CD14-positive monocyte (primary cell): ENCODE measurements at regions not wholly inside any gene's neighbourhood (a gene's known extent, or its start where the extent isn't known, plus 50 kb on each side); places are given as distances from the start of the nearest gene placed in this dataset.
"Not testable (repeated sequence)": the region's sequence is repeated elsewhere in the genome, so short reads cannot be mapped to it uniquely, and the experiment has no call there.

Source experiments
- DNase-seq, 3 donors: peaks; one replicate each; pipeline ENCODE4 v3.0.0-alpha.2; 2011 to 2022
- H2AFZ ChIP-seq: 2 replicates; pipeline ENCODE4 v1.6.0; 2012; ENCODE audit warnings: mild to moderate bottlenecking, low read depth, low read length, inconsistent platforms; ENCODE audit not compliant: insufficient read depth, poor library complexity, severe bottlenecking
- H3K27ac ChIP-seq, 2 donors: 1 replicate in 1 of 2; 2 replicates in 1 of 2; pipeline ENCODE4 v1.5.1; 2012 to 2013; ENCODE audit warnings: low read length in 2 of 2, control low read depth in 1 of 2, inconsistent platforms in 1 of 2, low read depth in 1 of 2, mild to moderate bottlenecking in 1 of 2
- H3K27me3 ChIP-seq, 2 donors: one replicate each; pipeline versions ENCODE4 v1.6.0 to v1.6.1; 2011 to 2013; ENCODE audit warnings: low read length in 2 of 2; ENCODE audit not compliant: control insufficient read depth in 2 of 2, insufficient read depth in 2 of 2
- H3K36me3 ChIP-seq, 2 donors: replicated peaks in 1 of 2; 1 replicate in 1 of 2; 2 replicates in 1 of 2; pipeline versions ENCODE4 v1.5.1 to v1.6.1; 2012 to 2013; ENCODE audit warnings: low read length in 2 of 2, control low read depth in 1 of 2, inconsistent platforms in 1 of 2, mild to moderate bottlenecking in 1 of 2; ENCODE audit not compliant: insufficient read depth in 2 of 2, control insufficient read depth in 1 of 2
- H3K4me1 ChIP-seq, 2 donors: 1 replicate in 1 of 2; 2 replicates in 1 of 2; pipeline versions ENCODE4 v1.5.1 to v1.6.1; 2012 to 2013; ENCODE audit warnings: low read length in 2 of 2, control low read depth in 1 of 2, inconsistent platforms in 1 of 2, mild to moderate bottlenecking in 1 of 2, moderate library complexity in 1 of 2; ENCODE audit not compliant: insufficient read depth in 2 of 2, control insufficient read depth in 1 of 2
- H3K4me2 ChIP-seq: replicated peaks from 2 replicates; pipeline ENCODE3; 2012; ENCODE audit warnings: low read length, moderate library complexity, mild to moderate bottlenecking; ENCODE audit not compliant: poor library complexity, severe bottlenecking; ENCODE audit errors: extremely low read depth
- H3K4me3 ChIP-seq, 3 experiments: fragments of 200-600 bp in 1 of 3; sonication (generic) in 1 of 3; replicated peaks in 1 of 3; 1 replicate in 2 of 3; 2 replicates in 1 of 3; pipeline ENCODE4 v1.5.1; 2011 to 2013; ENCODE audit warnings: low read length in 3 of 3, mild to moderate bottlenecking in 3 of 3, control low read depth in 2 of 3, low read depth in 2 of 3, inconsistent platforms in 1 of 3, moderate library complexity in 1 of 3
- H3K79me2 ChIP-seq: 2 replicates; pipeline ENCODE4 v1.6.0; 2012; ENCODE audit warnings: mild to moderate bottlenecking, control low read depth, inconsistent platforms, low read length, moderate library complexity; ENCODE audit not compliant: insufficient read depth
- H3K9ac ChIP-seq: 2 replicates; pipeline ENCODE4 v1.6.0; 2017; ENCODE audit warnings: low read length, mild to moderate bottlenecking; ENCODE audit not compliant: insufficient read depth, poor library complexity, severe bottlenecking
- H3K9me3 ChIP-seq, 2 donors: replicated peaks in 1 of 2; 1 replicate in 1 of 2; 2 replicates in 1 of 2; pipeline versions ENCODE4 v1.5.1 to v1.6.1; 2012 to 2013; ENCODE audit warnings: low read length in 2 of 2, control low read depth in 1 of 2; ENCODE audit not compliant: control insufficient read depth in 1 of 2, insufficient read depth in 1 of 2
- H4K20me1 ChIP-seq: 2 replicates; pipeline ENCODE4 v1.6.0; 2012; ENCODE audit warnings: mild to moderate bottlenecking, low read length, control low read depth, moderate library complexity; ENCODE audit not compliant: insufficient read depth
- H3K27ac Mint-ChIP-seq, 7 donors: one replicate each; pipeline ENCODE4 v1.8.0; 2020; ENCODE audit warnings: mild to moderate bottlenecking in 7 of 7, mixed read lengths in 7 of 7, moderate library complexity in 6 of 7, inconsistent platforms in 2 of 7
- H3K27me3 Mint-ChIP-seq, 3 donors: one replicate each; pipeline ENCODE4 v1.8.0; 2021 to 2022; ENCODE audit warnings: low read depth in 3 of 3, mild to moderate bottlenecking in 3 of 3, mixed read lengths in 3 of 3, moderate library complexity in 3 of 3, inconsistent platforms in 1 of 3
- H3K36me3 Mint-ChIP-seq, 2 donors: one replicate each; pipeline ENCODE4 v1.8.0; 2020; ENCODE audit warnings: mixed read lengths in 2 of 2, inconsistent platforms in 1 of 2, mild to moderate bottlenecking in 1 of 2
- H3K4me1 Mint-ChIP-seq: one replicate; pipeline ENCODE4 v1.8.0; 2020; ENCODE audit warnings: mild to moderate bottlenecking, mixed read lengths
- H3K4me3 Mint-ChIP-seq, 2 donors: one replicate each; pipeline ENCODE4 v1.8.0; 2020; ENCODE audit warnings: mild to moderate bottlenecking in 2 of 2, mixed read lengths in 2 of 2, moderate library complexity in 1 of 2
- H3K9me3 Mint-ChIP-seq, 7 donors: one replicate each; pipeline ENCODE4 v1.8.0; 2020 to 2022; ENCODE audit warnings: mixed read lengths in 7 of 7, mild to moderate bottlenecking in 6 of 7, moderate library complexity in 6 of 7, inconsistent platforms in 2 of 7
- CTCF ChIP-seq: fragments of 200-600 bp; IDR thresholded peaks from one replicate; pipeline ENCODE4 v1.8.0; 2022; ENCODE audit warnings: antibody characterized with exemption, mild to moderate bottlenecking
- WGBS: methylation state at CpG from one replicate; pipeline ENCODE4 v1.1.5; 2013; ENCODE audit warnings: missing lambda C conversion rate; ENCODE audit not compliant: insufficient coverage; 5-methylcytosine and 5-hydroxymethylcytosine counted together
- intact Hi-C, 2 donors: fragments of 100-400 bp; cut with micrococcal nuclease; formaldehyde crosslinking; loops; one replicate each; pipeline versions ENCODE4 v1.15.0 to v1.15.1; 2023

- Mint-ChIP-seq H3K4me3 (no peak overlapping the region), H3K9me3 (peaks cover 0 to 7% (median 2%) of the 10 kb centered on the region in 7 donors), H3K36me3 (no peaks in the 10 kb centered on the region), H3K27me3 (no peaks in the 10 kb centered on the region), H3K4me1 (no peaks in the 10 kb centered on the region), H3K27ac (no peak overlapping the region)
- DNase-seq, result no peak
- no peak overlapping the region for H3K4me3 ChIP-seq
- H3K36me3 ChIP-seq, result no peaks in the 10 kb centered on the region
- no peak for TF ChIP-seq CTCF
- H3K9ac ChIP-seq, result no peak overlapping the region
- H3K27me3 ChIP-seq, result no peaks in the 10 kb centered on the region
- no peaks in the 10 kb centered on the region for H4K20me1 ChIP-seq
- H2AFZ ChIP-seq, result no peak overlapping the region
- H3K79me2 ChIP-seq, result no peaks in the 10 kb centered on the region
- no peak overlapping the region for H3K4me2 ChIP-seq
- intact Hi-C loops, result no loop called here
- WGBS, result no CpG with 5 or more reads among the region's 1 CpG
- no peak overlapping the region for H3K27ac ChIP-seq
- H3K9me3 ChIP-seq, result no peaks in the 10 kb centered on the region
- no peaks in the 10 kb centered on the region for H3K4me1 ChIP-seq
Observed at GRCh38 chr5:44532981-44533380, 143.8 kb upstream of the FGF10 start.

GRCh38 chr5:44531756-44532155, 142.5 kb upstream of the FGF10 start:
- H2AFZ ChIP-seq, H3K27me3 Mint-ChIP-seq, intact Hi-C loops, H3K36me3 Mint-ChIP-seq, H3K9me3 Mint-ChIP-seq, H3K36me3 ChIP-seq, H3K4me3 Mint-ChIP-seq, H3K9ac ChIP-seq, H3K4me1 Mint-ChIP-seq, H3K9me3 ChIP-seq, H3K27ac Mint-ChIP-seq, H3K27me3 ChIP-seq, H3K4me1 ChIP-seq, H3K4me3 ChIP-seq, DNase-seq, H4K20me1 ChIP-seq, H3K27ac ChIP-seq, H3K4me2 ChIP-seq, H3K79me2 ChIP-seq: not testable (repeated sequence)
- 90% methylated on average over 2 of the region's 2 CpGs for WGBS

- H3K9me3 Mint-ChIP-seq, H4K20me1 ChIP-seq, H3K36me3 Mint-ChIP-seq, H3K27me3 Mint-ChIP-seq, intact Hi-C loops, DNase-seq, H3K27ac ChIP-seq, H3K9me3 ChIP-seq, H3K4me1 ChIP-seq, H3K4me2 ChIP-seq, H3K4me1 Mint-ChIP-seq, H3K36me3 ChIP-seq, H3K9ac ChIP-seq, H3K27me3 ChIP-seq, H3K79me2 ChIP-seq, H3K4me3 Mint-ChIP-seq, H2AFZ ChIP-seq, H3K27ac Mint-ChIP-seq, H3K4me3 ChIP-seq: not testable (repeated sequence)
- 86% methylated on average over 2 of the region's 6 CpGs for WGBS
Observed at GRCh38 chr5:44530783-44531182, 141.6 kb upstream of the FGF10 start.
